HG02798 (cell line): ENCODE measurements at regions not wholly inside any gene's neighbourhood (a gene's known extent, or its start where the extent isn't known, plus 50 kb on each side); places are given as distances from the start of the nearest gene placed in this dataset.

Source experiments
- ATAC-seq: cut with Tn5 transposase; IDR thresholded peaks from one replicate; pipeline ENCODE4 v1.9.1; 2021; ENCODE audit warnings: mild to moderate bottlenecking; ENCODE audit not compliant: unreplicated experiment, poor library complexity

DNA sequence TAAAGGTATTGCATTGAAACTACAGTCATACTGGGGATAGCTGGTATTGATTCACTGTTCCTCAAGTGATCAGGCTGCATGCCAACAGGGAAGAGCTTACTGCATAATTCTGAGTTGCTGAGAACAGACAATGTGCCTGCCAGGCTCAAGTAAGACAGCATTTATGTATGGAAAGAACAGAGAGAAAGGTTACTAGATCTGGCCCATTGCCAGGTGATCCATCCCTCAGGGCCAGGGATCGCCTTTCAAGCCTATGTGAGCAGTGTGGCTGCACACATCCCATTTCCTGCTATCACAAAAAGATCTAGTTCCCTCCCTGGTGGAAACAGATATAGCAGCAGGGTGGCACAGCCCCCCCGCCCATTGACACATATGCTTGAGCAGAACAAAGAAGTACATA, 254.0 kb downstream of the TMA16 start:
- no peak for ATAC-seq

GRCh38 chr4:163755013-163755412, 260.5 kb downstream of the TMA16 start:
- peak; percentile 83 for ATAC-seq

DNA sequence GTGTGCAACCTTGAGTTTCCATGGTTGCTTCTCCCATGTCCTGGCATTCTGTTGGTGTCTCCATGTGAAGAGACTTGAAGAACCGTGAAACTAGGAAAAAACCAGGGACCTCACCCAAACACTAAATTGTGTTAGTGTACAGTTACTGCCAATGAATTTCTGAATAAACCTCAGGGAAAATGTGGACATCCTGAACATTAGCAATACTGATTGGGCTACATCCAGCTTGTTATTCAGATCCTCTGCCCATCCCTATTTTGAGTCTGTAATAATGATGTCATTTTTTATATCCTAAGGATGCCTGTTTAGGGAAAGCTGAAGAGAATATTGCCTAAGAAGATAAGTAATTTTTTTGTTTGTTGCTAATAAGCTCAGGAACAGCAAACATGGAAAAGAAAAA, 262.7 kb downstream of the TMA16 start:
- no peak for ATAC-seq

DNA sequence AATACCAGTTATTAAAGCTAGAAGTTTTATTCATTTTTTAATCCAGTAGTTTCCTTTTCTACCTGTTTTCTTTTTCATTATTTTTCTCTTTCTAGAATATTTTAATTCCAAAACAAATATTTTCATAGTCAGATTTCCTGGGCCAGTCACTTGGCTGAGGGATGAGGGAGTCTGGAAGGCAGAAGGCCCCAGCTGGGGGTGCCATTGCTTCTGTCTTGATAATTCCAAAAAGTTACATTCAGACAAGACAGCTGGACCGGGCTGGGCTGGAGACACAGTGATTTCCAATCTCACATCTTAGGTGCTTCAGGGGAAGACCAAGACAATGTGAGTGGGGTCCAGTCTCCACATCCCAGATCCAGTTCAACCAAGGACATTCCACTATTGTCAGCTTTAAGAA, 263.5 kb downstream of the TMA16 start:
- ATAC-seq, result no peak

- no peak for ATAC-seq
Measured at GRCh38 chr4:163762741-163763140, 268.3 kb downstream of the TMA16 start.

- ATAC-seq, result no peak
Measured at GRCh38 chr4:163764569-163764968, 270.1 kb downstream of the TMA16 start.

DNA sequence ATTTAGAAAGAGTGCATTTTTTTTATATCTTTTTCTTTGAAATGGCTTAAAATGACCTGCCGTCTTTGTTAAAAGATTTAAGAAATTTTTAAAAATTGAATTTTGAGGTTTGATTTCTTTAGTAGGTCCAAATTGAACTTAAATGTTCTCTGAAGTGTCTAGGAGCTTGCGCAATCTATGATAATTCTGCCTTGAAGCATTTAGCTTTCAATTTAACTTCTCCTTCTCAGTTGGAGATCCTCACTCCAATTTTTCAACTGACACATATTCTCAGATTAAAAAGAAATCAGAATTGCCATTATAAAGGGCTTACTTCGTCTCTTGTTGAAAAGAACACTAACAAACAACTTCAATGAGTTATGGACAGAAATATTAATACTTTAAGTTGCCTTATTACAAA, 273.5 kb downstream of the TMA16 start:
- ATAC-seq, result no peak

- ATAC-seq, result no peak
Measured at GRCh38 chr4:163772238-163772637, 277.7 kb downstream of the TMA16 start.

GRCh38 chr4:163773940-163774339, 279.4 kb downstream of the TMA16 start:
- no peak for ATAC-seq

- ATAC-seq, result no peak
Measured at GRCh38 chr4:163776957-163777356, 282.5 kb downstream of the TMA16 start.

GRCh38 chr4:163781726-163782125, 287.2 kb downstream of the TMA16 start:
- no peak for ATAC-seq

GRCh38 chr4:163790231-163790630, 295.7 kb downstream of the TMA16 start:
- no peak for ATAC-seq

- no peak for ATAC-seq
Measured at GRCh38 chr4:163795885-163796284, 301.4 kb downstream of the TMA16 start.

GRCh38 chr4:163804001-163804400, 309.5 kb downstream of the TMA16 start:
- no peak for ATAC-seq

- ATAC-seq, result no peak
Measured at GRCh38 chr4:163806653-163807052, 312.2 kb downstream of the TMA16 start.

DNA sequence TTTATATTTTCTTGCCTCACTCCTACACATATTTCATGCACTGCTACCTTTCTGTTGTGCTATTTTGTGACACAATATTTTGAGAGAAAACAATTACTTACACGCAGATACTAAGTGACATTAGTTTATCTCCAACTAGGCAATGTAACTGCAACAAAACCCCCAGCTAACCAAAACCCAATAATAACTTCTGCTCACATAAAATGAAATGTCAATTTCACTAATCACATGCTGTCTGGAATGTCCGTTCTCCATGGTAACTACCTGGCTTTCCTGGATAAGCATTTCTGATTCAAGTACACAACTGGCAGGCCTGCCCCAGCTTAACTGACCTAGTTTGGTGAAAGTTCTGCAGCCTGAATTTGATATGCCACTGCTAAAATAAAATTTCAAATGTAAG, 313.5 kb downstream of the TMA16 start:
- no peak for ATAC-seq

DNA sequence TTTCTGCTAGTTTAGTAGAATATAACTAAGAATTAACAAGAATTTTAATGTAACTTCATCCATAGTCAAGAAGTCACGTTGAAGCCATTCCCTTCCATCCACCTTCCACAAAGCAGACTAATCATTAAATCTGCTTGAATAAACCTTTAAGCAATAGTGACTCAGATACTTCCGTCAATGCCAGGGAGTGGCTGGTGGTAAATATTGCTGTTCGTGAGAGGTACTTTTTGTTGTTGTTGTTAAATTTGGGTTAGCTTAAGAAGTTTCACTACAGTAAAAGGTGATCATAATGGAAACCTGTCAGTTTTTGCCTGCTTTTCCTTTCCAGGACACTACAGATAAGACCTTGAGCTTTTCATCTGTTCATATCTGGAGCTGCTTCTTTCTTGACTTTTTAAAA, 316.3 kb downstream of the TMA16 start:
- ATAC-seq, result peak; percentile 77

DNA sequence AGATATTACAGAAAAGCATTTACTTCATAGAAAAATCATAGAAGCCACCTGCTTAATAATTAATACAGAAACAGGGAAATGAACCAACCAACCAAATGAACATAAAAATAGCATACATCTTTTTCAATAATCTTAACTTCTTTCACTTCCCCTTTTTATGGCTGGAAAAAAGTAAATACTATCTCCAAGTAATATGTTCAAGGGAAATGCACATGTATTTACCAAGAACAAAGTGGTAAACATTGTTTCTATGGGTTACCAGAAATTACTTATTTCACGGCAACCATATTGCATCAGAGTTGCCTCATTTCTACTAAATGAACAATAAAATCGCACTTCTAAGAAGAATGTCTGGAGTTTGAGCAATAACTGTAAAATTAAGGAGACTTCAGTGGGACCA, 321.3 kb downstream of the TMA16 start:
- peak; percentile 56 for ATAC-seq

- no peak for ATAC-seq
Measured at GRCh38 chr4:163816494-163816893, 322.0 kb downstream of the TMA16 start.

DNA sequence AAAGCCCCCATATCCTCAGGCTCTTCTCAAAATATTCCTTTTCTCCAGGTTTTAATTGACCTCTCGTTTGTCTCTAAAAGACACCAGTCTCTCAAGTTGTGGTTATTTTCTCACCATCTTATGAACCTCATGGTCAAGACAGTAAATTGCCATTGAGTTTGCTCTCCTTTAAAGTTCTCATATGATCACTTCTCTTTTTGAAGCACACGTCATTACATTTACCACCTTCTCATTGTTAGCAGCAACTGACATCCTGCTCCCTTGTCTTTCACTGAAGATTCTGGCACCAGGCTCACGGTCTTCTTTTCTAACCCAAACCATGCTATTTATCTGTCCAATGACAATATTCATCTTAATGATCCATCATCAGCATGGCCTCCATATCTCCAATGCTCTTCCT, 324.2 kb downstream of the TMA16 start:
- peak; percentile 38 for ATAC-seq

GRCh38 chr4:163833669-163834068, 339.2 kb downstream of the TMA16 start:
- no peak for ATAC-seq

DNA sequence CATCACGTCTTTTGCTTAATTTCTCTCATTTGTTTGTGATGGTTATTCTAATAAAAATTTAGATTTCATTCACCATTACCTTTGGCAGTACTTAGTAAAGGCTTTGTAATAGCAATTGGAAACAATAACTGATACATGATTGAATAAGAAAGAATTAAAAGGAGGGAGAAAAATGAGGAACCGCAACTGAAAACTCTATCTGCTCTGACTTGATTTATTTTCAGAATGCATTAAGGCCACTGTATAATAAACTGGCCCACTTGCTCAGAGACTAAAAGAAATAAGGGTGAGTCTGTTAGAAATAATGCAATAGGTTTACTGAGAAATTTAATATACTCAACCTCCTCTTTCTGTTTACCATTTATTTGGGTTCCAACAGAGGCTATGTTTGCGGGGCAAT, 351.5 kb downstream of the TMA16 start:
- no peak for ATAC-seq

- no peak for ATAC-seq
Measured at GRCh38 chr4:163852246-163852645, 357.8 kb downstream of the TMA16 start.
